Neural cell (in vitro differentiated cells): ENCODE measurements at regions not wholly inside any gene's neighbourhood (a gene's known extent, or its start where the extent isn't known, plus 50 kb on each side); places are given as distances from the start of the nearest gene placed in this dataset.

ENCODE experiments used
- CTCF ChIP-seq: fragments of 450-650 bp; IDR thresholded peaks from 2 replicates; pipeline ENCODE4 v1.5.1; 2014; ENCODE audit warnings: antibody characterized with exemption, mild to moderate bottlenecking, moderate library complexity; ENCODE audit not compliant: poor library complexity, severe bottlenecking
- EZH2 ChIP-seq: fragments of 200-600, 300-800 bp; shearing (Covaris generic), sonication (generic); IDR thresholded peaks from 2 replicates; pipeline ENCODE4 v1.6.1; 2014; ENCODE audit warnings: antibody characterized with exemption, low read length, borderline replicate concordance, mild to moderate bottlenecking; ENCODE audit not compliant: insufficient read depth, poor library complexity, severe bottlenecking
- REST ChIP-seq: IDR thresholded peaks from 2 replicates; pipeline ENCODE4 v1.6.1; 2012; ENCODE audit warnings: borderline replicate concordance
- SMC3 ChIP-seq: fragments of 450-650 bp; conservative IDR thresholded peaks from 2 replicates; pipeline ENCODE4 v1.6.1; 2014; ENCODE audit warnings: antibody characterized with exemption, mild to moderate bottlenecking, moderate library complexity; ENCODE audit not compliant: poor library complexity

GRCh38 chr9:88738709-88739108 is 203.7 kb downstream of the NXNL2 start:
- TF ChIP-seq EZH2, result no peak
- no peak for TF ChIP-seq CTCF
- no peak for TF ChIP-seq SMC3
- no peak for TF ChIP-seq REST
